NCI-H1436 (cell line): ENCODE measurements at regions not wholly inside any gene's neighbourhood (a gene's known extent, or its start where the extent isn't known, plus 50 kb on each side); places are given as distances from the start of the nearest gene placed in this dataset.
"Not testable (repeated sequence)": the region's sequence is repeated elsewhere in the genome, so short reads cannot be mapped to it uniquely, and the experiment has no call there.

ENCODE experiments used
- DNase-seq: peaks from one replicate; lab custom pipeline; 2025; lab: John Stamatoyannopoulos, UW

DNA sequence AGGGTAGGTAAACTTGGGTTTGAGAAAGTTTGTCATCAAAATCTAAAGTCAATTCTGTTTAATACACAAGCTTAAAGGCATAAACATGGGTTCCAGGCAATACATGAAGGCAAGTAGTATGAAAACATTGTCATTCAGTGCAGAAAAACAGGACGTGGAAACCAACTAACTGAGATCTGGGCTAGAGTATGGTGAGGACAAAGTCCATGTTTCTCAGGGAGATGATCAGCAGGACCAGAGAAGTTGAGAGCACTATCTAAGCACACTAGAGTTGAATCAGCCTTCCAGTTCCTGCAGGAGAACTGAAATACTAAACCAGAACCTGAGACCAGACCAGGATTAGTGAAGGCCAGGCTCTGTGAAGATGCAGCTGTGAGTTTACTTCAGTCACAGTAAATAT, 302.8 kb upstream of the CRIM1 start:
- no peak for DNase-seq

DNA sequence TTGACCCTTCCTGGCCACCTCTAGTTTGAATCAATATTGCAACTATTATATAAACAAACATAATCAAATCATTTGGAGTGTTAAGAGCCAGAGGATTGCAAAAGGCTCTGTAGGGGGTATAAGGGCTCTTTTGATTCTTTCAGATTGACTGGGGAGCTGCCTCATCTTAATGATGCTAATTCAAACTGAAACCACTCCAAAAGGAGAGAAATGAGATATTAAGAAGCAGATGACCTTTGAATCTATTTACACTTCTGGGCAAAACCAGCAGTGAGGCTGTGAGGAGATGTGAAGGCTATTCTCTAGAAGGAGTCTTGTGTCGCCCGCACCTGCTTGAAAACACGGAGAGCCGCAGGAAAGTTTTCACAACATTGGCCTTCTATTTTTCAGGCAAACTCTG, 311.2 kb upstream of the CRIM1 start:
- DNase-seq, result no peak

DNA sequence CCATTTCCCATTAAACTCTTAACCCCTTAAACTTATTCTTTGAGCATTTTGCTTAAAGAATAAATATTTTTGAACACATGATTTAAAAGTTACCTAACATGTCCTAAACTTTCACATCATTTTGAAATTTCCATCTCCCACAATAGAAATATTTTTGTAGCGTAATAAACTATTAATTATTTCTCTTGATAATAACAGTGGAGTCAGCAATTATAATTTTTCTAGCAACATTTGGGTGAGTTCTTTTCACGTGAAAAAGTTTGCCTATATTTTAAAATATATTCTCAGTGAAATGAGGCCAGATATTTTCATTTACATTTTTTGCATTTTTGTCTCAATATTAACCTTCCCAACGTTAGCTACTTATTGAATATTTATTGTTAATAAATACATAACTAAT, 320.4 kb upstream of the CRIM1 start:
- DNase-seq, result no peak

DNA sequence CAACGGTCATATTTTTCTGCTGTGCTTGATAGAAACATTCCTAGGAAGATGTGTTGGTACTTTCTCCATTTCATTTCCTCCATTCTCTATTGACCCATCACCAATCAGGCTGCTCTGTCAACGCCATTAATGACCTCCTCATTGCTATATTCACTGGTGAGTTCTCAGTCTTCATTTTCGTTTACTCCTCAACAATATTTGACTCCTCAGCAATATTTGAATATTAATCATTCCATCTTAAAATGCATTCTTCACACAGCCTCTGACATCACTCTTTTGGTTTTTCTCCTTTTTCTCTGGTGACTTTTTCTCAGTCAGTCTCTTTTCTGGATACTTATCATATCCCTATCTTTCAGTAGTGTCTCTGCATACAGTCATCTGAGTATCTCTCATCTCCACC, 323.5 kb upstream of the CRIM1 start:
- no peak for DNase-seq

DNA sequence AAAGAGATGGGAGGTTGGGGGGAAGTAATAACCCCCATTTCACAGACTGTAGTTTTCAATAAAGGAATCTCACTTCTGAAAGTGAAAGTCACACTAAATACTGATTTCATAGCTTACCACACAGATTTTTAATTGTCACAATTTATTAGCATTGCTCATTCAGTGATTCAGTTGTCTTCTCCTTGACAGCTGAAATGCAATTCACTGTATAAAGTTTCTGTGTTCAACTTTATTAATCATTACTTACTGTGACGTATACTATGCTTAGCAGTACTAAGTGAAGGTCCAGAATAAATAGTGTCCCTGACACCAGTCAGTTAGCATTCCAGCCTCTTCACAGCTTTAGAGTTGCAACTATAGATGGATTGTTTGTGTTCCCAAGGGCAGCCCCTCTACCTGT, 324.1 kb upstream of the CRIM1 start:
- DNase-seq, result no peak

DNA sequence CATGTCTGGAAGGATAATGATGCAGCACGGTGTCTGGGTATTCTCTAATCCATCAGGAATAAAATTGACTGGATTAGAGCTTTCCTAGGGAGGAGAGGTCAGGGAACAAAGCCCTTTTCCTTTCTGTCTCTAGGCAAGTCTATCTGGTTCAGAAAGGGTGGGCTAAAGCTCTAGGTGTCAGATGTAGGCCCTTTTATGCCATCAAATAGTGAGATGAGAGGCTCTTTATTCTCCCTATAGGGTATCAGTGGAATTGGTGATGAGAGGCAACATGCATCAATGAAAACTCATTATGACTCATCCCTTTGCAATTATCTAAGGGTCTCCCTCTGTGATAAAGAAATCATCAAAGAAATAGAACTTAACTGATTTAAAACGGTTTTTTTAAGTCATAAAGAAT, 328.0 kb upstream of the CRIM1 start:
- DNase-seq, result no peak

DNA sequence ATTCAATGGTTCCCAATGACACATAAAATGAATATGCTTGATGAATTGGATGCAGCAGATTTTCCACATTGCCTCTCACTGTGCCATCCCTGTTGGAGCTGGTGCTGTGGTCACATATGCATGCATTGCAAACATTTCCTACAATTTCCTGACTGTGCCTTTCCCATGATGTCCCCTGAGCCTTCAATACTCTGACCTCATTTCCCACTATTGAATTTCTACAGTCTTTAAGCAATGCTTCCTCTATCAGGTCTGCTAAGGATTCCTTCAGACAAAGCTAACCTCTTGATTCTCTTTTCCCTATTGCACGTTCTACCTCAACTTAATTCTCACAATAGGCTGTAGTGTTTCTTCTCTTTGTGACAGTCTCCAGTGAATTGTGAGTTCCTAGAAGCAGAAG, 342.5 kb upstream of the CRIM1 start:
- DNase-seq, result no peak

DNA sequence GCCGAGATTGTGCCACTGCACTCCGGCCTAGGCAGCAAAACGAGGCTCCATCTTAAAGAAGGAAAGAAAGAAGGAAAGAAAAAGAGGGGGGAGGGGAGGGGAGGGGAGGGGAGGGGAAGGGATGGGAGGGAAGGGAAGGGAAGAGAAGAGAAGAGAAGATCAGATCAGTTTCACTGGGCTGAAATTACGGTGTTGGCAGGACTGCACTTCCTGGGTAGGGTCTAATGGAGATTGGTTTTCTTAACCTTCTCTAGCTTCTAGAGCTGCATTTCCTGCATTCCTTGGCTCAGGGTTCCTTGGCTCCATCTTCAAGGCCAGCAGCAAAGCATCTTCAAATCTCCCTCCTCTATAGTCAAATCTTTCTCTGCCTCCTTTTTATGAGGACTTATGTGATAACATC, 349.1 kb upstream of the CRIM1 start:
- DNase-seq, result no peak

DNA sequence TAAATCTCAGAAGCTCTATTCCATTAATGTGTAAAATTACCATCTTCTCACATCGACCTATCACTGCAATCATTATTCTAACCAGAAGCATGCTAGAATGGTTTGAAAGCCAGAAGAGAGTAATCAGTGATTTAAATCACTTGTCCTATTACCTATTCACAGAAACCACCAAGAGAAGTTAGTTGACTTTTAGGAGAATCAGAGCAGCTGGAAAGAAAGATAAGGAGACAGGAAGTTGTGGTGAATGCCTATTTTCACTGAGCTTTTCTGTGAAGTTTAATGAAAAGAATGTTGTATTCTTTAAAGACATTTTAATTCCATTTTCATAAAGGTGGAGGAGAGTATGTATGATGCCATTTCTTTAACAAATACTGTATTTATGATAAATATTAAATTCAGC, 352.6 kb upstream of the CRIM1 start:
- DNase-seq, result no peak

DNA sequence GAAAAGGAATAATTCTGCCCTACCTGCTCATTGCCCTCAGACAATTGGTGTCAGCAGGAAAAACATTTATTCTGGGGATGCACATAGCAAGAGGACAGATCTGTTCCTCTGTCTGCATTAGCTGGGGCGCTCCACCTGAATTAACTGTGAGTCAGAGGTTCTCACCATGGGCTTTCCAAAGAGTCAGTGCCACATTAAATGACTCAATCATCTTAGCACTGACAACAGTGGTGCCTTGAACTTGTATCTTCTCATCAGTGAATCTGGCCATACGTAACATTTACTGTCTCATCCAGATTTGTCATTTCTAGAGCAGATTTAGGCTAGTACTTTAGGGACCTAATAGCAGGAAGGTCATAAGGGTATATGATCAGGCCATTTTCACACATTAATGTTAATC, 358.1 kb upstream of the CRIM1 start:
- no peak for DNase-seq

DNA sequence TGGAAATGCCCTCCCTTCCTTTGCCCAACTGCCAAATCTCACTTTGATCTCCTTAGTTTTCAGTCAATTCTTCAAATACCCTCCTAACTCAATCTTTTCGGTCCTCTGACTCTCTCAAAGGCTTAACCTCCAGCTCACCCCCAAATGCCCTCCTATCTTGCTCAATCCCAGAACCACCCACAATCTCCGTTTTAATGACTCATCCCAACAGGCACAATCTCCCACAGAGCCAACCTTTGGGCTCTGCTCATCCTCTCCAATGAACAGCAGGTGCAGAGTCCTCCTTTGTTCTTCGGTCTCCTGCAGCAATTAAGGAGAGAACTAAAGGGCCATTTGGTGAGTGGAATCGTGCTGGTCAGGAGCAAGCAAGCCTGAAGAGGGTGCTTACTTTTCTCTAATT, 366.1 kb upstream of the CRIM1 start:
- no peak for DNase-seq

DNA sequence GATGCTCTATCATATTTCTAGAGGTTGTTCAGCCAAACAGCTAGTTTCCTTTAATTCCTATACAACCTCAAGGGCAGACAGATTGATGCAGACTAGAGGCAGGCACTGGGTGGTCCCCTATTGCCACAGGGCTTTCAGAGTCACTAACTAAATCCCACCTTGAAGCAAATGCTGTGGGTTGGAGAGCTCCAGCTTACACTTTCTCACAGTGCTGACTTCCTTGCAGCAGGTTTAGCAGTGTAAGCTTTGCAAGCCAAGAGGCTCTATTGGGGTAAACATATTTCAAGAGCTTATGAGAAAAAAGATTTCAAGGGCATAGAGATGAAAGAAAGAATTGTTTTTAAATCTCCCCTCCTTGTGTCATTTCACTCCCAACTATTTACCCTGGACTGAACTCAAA, 366.5 kb upstream of the CRIM1 start:
- no peak for DNase-seq

DNA sequence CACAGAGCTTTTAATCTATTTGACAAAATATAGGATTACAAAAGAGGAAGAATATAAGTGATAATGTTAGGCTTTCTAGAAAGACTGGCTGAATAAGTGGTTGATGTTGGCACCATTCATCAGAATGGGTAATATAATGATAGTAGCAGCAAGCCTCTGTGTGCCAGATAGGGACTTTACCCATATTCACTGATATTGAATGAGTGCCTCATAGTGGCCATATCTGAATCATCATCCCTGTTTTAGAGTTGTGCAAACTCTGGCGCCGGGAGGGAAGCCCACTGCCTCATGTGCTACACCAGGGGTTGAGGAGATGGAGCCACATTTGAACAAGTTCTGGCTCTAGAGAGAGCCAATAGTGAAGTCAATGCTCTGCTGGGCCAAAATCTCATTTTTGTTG, 368.7 kb upstream of the CRIM1 start:
- DNase-seq, result no peak

DNA sequence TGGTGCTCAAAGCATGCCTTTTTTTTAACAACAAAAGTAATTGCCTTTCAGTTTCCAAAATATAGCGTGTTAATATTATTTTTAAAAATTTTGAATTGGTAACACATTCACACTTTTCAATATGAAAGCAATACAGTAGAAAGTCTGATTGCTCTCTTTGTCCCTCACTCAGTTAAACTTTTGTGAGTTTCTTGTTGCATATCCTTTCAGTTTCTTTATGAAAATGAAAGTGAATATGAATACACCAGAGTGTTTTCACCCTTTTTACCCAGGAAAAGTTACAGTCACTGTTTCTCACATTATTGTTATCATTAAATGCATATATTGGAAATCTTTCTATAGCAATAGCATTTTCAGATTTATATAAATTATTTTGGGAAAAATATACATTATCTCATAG, 377.4 kb upstream of the CRIM1 start:
- DNase-seq, result no peak

DNA sequence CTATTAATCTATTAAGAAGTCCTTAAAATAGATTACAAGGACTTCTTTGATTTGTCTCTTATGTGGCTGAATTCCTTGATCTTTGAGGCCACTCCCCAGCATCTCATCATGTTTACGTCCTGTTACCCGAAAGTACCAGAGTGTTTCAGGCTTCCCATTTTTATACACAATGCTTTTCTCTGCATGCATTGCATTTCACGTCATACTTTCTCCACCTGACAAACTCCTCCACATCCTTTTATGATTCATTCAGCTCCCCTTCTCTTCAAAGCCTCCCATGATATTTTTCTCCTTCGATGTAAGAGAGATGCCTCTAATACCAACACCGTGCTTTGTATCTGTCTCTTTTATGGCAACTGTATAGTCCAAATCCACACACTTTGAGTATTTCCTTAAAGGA, 379.0 kb upstream of the CRIM1 start:
- no peak for DNase-seq

DNA sequence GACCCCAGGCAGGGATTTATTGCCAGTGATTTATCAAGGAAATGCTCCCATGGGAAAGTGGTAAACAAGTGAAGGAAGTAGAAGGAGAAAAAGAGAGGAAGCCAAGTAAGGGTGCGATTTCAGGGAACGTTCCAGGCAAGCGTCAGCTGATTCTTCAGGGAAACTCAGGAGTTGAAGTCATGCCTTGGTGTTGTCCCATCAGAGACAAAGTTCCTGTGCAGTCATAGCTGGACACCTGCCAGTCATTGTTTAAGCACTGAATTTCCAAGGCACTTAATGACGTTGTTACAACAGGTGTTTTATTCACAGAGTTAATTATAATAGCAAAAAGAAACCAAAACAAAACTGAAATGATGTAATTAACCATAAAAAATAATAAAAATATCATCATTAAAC, 381.8 kb upstream of the CRIM1 start:
- DNase-seq, result no peak

DNA sequence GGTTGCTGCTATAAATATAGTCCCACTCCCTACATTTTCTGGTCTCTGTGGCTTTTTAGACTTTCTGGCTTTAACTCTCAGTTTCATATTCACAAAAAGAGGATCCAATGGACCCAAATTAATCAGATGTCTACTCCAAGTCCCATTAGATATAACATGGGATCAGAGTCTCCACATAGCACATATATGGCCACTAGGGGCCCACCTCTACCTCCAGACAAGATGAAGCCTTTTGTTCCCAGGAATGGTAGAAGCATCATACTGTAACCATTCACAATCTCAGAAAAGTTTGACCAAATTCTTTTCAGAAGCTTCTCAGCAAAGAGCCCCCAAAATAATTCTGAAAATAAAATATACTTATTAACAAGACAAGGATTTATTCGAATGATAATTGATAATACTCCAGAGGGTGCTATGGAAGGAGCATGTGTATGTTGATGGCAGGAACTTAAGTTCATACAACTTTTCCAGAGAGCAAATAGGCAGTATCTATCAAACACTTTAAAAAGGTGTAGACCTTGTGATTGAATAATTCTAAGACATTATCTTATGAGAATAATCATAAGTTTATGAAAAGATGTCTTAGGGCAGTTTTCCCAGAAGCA, 382.3 kb upstream of the CRIM1 start:
- no peak for DNase-seq

DNA sequence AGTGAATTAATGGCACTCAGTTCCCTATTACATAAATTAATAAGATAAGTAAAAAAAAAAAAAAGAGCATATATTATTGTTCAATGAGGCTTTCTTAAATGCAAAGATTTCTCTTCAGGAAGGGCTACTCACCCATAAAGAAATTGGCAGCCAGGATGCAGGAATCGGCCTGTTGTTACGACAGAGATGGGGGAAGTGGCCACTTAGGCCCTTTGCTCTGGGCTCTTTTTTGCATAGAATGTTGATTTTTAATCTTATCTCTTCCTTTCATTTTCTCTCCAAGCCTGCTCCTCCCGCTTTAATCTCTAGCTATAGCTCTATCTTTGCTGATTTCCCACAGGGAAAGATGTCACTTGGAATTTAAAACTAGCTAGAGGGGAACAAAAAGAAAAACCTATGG, 391.8 kb upstream of the CRIM1 start:
- DNase-seq, result no peak

DNA sequence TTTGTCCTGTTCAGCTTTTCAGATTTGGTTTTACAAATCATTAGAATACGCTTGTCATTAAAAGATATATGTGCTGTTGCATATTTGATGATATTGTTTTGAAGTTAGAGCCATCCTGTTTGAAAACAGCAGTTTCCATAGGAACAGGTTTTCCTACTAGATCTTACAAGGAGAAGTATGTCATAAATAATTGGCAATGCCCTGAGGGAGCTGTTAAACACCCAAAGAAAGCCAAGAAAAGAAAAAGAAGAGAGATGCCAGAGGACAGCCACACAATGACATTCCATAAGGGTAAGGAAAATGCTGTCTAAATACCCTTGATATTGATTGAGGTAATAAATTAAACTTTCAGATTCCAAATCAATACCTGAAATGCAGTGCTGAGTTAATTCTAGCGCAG, 392.2 kb upstream of the CRIM1 start:
- no peak for DNase-seq

DNA sequence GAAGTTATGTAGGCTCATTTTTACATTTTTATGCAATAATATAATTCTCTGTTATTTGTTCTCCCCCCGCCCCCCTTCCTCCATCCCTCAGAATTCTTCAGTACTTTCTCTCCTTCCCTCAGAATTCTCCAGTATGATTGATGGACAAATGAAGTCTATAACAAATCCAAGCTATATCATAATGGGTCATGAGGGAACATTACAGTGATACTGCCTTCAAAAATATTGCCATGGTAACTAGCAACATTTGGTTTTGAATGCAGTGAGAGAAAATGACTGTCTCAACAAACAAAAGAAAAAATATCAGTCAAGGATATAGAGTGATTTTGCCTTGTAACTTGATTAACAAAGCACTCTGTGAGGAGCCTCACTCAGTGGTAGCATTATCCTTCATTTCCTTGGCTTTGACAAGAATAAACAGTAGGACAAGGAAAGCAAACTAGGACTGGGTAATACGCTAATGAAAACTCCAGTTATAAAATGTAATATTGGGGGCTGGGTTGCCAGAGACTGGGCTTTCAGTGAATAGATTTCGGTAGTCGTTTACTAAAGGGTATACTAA, 392.9 kb upstream of the CRIM1 start:
- no peak for DNase-seq

DNA sequence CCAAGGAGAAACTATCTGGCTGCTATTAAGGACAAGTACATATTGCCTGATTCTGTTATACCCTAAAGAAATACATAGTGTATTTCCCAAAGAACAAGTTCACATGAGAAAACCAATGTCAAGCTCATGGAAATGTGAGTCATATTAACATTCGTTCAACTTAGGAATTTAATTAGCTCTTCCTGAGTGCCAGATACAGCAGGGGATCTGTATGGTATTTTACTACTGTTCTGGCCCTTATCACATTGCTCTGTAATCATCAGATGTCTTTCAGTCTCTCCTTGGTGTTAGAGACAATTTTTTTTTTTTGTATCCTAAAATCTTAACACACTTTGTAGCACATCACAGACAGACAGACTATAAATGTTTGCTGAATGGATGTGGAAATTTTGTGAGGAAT, 395.0 kb upstream of the CRIM1 start:
- DNase-seq, result no peak

DNA sequence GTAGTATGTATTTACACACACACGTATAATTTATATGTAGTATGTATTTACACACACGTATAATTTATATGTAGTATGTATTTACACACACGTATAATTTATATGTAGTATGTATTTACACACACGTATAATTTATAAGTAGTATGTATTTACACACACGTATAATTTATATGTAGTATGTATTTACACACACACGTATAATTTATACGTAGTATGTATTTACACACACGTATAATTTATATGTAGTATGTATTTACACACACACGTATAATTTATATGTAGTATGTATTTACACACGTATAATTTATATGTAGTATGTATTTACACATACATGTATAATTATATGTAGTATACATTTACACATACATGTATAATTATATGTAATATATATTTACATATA, 398.5 kb upstream of the CRIM1 start:
- not testable (repeated sequence) for DNase-seq

DNA sequence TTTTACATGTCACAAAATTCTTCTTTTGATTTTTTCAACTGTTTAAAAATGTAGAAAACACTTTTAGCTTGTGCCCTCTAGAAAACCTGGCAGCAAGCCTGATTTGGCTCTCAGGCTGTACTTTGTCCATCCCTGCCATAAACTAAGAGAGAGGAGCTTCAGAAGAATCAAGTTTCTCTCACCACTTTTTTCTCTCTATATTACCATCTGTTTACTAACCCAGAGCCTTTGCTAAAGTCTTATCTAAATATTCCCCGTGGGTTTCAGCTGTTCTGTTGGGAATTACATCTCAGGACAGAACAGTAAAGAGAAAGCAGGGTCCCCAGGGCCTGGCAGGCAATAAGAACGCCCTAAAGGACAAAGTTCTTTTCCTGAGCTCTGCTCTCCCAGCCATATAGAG, 409.1 kb upstream of the CRIM1 start:
- no peak for DNase-seq

DNA sequence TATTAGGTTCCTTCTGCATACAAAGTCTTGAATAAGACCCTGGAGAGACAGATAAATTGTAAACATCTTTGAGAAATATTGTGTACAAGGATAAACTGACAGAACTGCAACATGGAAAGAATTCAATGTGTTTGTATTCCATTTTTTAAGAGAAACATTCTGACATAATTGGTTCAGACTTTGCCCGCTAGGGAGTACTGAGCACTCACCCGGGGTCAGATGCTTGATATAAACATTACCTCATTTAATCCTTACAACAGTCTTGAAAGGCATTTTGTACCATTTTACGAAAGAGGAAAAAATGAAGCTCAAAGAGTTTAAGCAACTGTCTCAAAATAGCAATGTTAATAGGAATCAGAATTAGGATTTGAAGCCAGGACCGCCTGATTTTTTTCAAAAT, 416.7 kb upstream of the CRIM1 start:
- DNase-seq, result no peak

DNA sequence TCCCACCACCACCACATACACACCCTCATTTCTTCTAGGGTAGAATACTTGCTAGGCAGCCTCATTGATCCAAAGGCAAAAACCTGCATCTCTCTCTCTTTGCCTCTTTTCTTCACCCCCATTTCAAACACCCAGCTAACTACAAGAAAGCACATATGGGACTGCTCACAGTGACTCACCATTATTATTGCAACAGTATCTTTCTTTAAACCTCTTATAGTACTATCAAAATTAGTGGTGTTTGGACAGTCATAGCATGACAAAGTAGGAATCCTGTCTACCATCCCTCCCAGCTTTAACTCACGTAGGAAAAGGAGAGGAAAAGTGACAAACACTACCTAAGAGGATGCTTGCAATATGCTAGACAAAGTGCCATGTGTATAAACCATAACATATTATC, 422.5 kb upstream of the CRIM1 start:
- no peak for DNase-seq
